ENCODE measurements at regions not wholly inside any gene's neighbourhood (a gene's known extent, or its start where the extent isn't known, plus 50 kb on each side); places are given as distances from the start of the nearest gene placed in this dataset.

GRCh38 chr1:157199421-157199755, 61.2 kb upstream of the ETV3 start:
- TF ChIP-seq CTCF (conservative IDR thresholded peaks at IDR 0.05 in 1 of 2, IDR thresholded peaks at IDR 0.05 in 1 of 2; ENCODE audit: extremely low read depth in 1 of 2, insufficient read depth in 1 of 2, low read depth in 1 of 2, low read length in 2 of 2) (no peak), EZH2 (IDR thresholded peaks at IDR 0.05; ENCODE audit: borderline replicate concordance, low read length) (no peak)
